ENCODE measurements at regions not wholly inside any gene's neighbourhood (a gene's known extent, or its start where the extent isn't known, plus 50 kb on each side); places are given as distances from the start of the nearest gene placed in this dataset.

GRCh38 chrX:9330249-9330982 is 134.4 kb upstream of the TBL1X start:
- Histone ChIP-seq H3K9ac (ENCODE audit: low read length) (no peak overlapping the region), H3K27me3 (ENCODE audit: low read length) (no peaks in the 10 kb centered on the region), H3K9me3 (ENCODE audit: low read length) (no peaks in the 10 kb centered on the region), H3F3A (ENCODE audit: low read length, unreplicated experiment) (no peaks in the 10 kb centered on the region), H3K27ac (ENCODE audit: low read length) (no peak overlapping the region), H3K4me3 (ENCODE audit: low read length) (no peak overlapping the region), H3K4me2 (ENCODE audit: low read length) (no peak overlapping the region), H4K20me1 (ENCODE audit: low read length) (no peaks in the 10 kb centered on the region), H3K79me2 (ENCODE audit: low read length) (no peaks in the 10 kb centered on the region), H2AFZ (ENCODE audit: low read length) (no peak overlapping the region), H3K9me2 (replicated peaks; ENCODE audit: low read length) (no peaks in the 10 kb centered on the region), H3K36me3 (ENCODE audit: low read depth, low read length) (no peaks in the 10 kb centered on the region), H3K4me1 (ENCODE audit: insufficient read depth, low read length) (peaks cover 16% of the 10 kb centered on the region)
- BruUV-seq (replicated peaks): no TSS peak
- no peak for ATAC-seq
- TF ChIP-seq EZH2 (IDR thresholded peaks at IDR 0.05; ENCODE audit: low read length, unreplicated experiment) (no peak), CTCF (conservative IDR thresholded peaks at IDR 0.05; ENCODE audit: low read depth, low read length) (no peak), EZH2phosphoT487 (IDR thresholded peaks at IDR 0.05; ENCODE audit: borderline replicate concordance, low read length) (no peak)
- intact Hi-C loops (cut with micrococcal nuclease): no loop called here
- ChIA-PET CTCF (no interaction called here), POLR2A (ENCODE audit: unreplicated experiment) (no interaction called here)
- DNase-seq: no peak

- ATAC-seq: no peak
- no peaks in the 10 kb centered on the region for H3F3A ChIP-seq (ENCODE audit: low read length, unreplicated experiment)
- H3K4me2 ChIP-seq (ENCODE audit: low read length): no peak overlapping the region
- H3K27me3 ChIP-seq (ENCODE audit: low read length): no peaks in the 10 kb centered on the region
- no peaks in the 10 kb centered on the region for H3K36me3 ChIP-seq (ENCODE audit: low read depth, low read length)
- H3K4me1 ChIP-seq (ENCODE audit: insufficient read depth, low read length): peaks cover 6% of the 10 kb centered on the region
- no peak overlapping the region for H3K27ac ChIP-seq (ENCODE audit: low read length)
- H3K79me2 ChIP-seq (ENCODE audit: low read length): no peaks in the 10 kb centered on the region
- ChIA-PET CTCF (no interaction called here), POLR2A (ENCODE audit: unreplicated experiment) (no interaction called here)
- H3K4me3 ChIP-seq (ENCODE audit: low read length): no peak overlapping the region
- no peak overlapping the region for H2AFZ ChIP-seq (ENCODE audit: low read length)
- no peak for TF ChIP-seq EZH2phosphoT487 (IDR thresholded peaks at IDR 0.05; ENCODE audit: borderline replicate concordance, low read length)
- no peak for TF ChIP-seq CTCF (conservative IDR thresholded peaks at IDR 0.05; ENCODE audit: low read depth, low read length)
- no peak for TF ChIP-seq EZH2 (IDR thresholded peaks at IDR 0.05; ENCODE audit: low read length, unreplicated experiment)
- H3K9ac ChIP-seq (ENCODE audit: low read length): no peak overlapping the region
- intact Hi-C loops (cut with micrococcal nuclease): no loop called here
- no peak for DNase-seq
- H4K20me1 ChIP-seq (ENCODE audit: low read length): no peaks in the 10 kb centered on the region
- H3K9me3 ChIP-seq (ENCODE audit: low read length): no peaks in the 10 kb centered on the region
- H3K9me2 ChIP-seq (replicated peaks; ENCODE audit: low read length): no peaks in the 10 kb centered on the region
- BruUV-seq (replicated peaks): no TSS peak
Measured at GRCh38 chrX:9333873-9334560, 130.8 kb upstream of the TBL1X start.

GRCh38 chrX:9335251-9335650 is 129.6 kb upstream of the TBL1X start:
- Histone ChIP-seq H3K9ac (ENCODE audit: low read length) (no peak overlapping the region), H2AFZ (ENCODE audit: low read length) (no peak overlapping the region), H3K9me3 (ENCODE audit: low read length) (no peaks in the 10 kb centered on the region), H4K20me1 (ENCODE audit: low read length) (no peaks in the 10 kb centered on the region), H3K79me2 (ENCODE audit: low read length) (no peaks in the 10 kb centered on the region), H3F3A (ENCODE audit: low read length, unreplicated experiment) (no peaks in the 10 kb centered on the region), H3K4me1 (ENCODE audit: insufficient read depth, low read length) (peaks cover 6% of the 10 kb centered on the region), H3K27me3 (ENCODE audit: low read length) (no peaks in the 10 kb centered on the region), H3K4me3 (ENCODE audit: low read length) (no peak overlapping the region), H3K36me3 (ENCODE audit: low read depth, low read length) (no peaks in the 10 kb centered on the region), H3K9me2 (replicated peaks; ENCODE audit: low read length) (no peaks in the 10 kb centered on the region), H3K27ac (ENCODE audit: low read length) (no peak overlapping the region), H3K4me2 (ENCODE audit: low read length) (no peak overlapping the region)
- ATAC-seq (no peak), DNase-seq (no peak)
- ChIA-PET POLR2A (ENCODE audit: unreplicated experiment) (no interaction called here), CTCF (no interaction called here)
- intact Hi-C loops (cut with micrococcal nuclease): no loop called here
- no TSS peak for BruUV-seq (replicated peaks)
- no peak for TF ChIP-seq EZH2 (IDR thresholded peaks at IDR 0.05; ENCODE audit: low read length, unreplicated experiment)
- no peak for TF ChIP-seq CTCF (conservative IDR thresholded peaks at IDR 0.05; ENCODE audit: low read depth, low read length)
- TF ChIP-seq EZH2phosphoT487 (IDR thresholded peaks at IDR 0.05; ENCODE audit: borderline replicate concordance, low read length): no peak

Measured in PC-3 (cell line).